Cardiac fibroblast (primary cell): ENCODE measurements at regions not wholly inside any gene's neighbourhood (a gene's known extent, or its start where the extent isn't known, plus 50 kb on each side); places are given as distances from the start of the nearest gene placed in this dataset.

ENCODE experiments used
- DNase-seq, 2 donors: peaks; one replicate each; pipeline versions ENCODE4 v3.0.0 to v3.0.0-alpha.2; 2010; ENCODE audit warnings: low read depth in 2 of 2
- H3K4me3 ChIP-seq, 2 donors: replicated peaks in 1 of 2; 1 replicate in 1 of 2; 2 replicates in 1 of 2; pipeline ENCODE4 v1.5.1; 2011; ENCODE audit warnings: low read depth in 2 of 2, low read length in 2 of 2, mild to moderate bottlenecking in 2 of 2, moderate library complexity in 1 of 2
- CTCF ChIP-seq: IDR thresholded peaks from one replicate; pipeline ENCODE4 v1.5.1; 2011; ENCODE audit warnings: low read depth, mild to moderate bottlenecking, low read length, inconsistent platforms

GRCh38 chr2:16375351-16375750 is 290.3 kb downstream of the CYRIA start:
- no peak overlapping the region for H3K4me3 ChIP-seq
- TF ChIP-seq CTCF: no peak
- DNase-seq: no peak

- no peak overlapping the region for H3K4me3 ChIP-seq
- no peak for DNase-seq
- TF ChIP-seq CTCF: no peak
These were observed 291.0 kb downstream of the CYRIA start for GRCh38 chr2:16374671-16375070.

- TF ChIP-seq CTCF: no peak
- H3K4me3 ChIP-seq: no peak overlapping the region
- DNase-seq: no peak
These were observed 292.3 kb downstream of the CYRIA start for GRCh38 chr2:16373341-16373740.

- TF ChIP-seq CTCF: no peak
- no peak overlapping the region for H3K4me3 ChIP-seq
- DNase-seq: no peak
These were observed 293.9 kb downstream of the CYRIA start for GRCh38 chr2:16371751-16372150.

GRCh38 chr2:16368951-16369350 is 296.7 kb downstream of the CYRIA start:
- DNase-seq: no peak
- no peak for TF ChIP-seq CTCF
- H3K4me3 ChIP-seq: no peak overlapping the region

- no peak for DNase-seq
- no peak overlapping the region for H3K4me3 ChIP-seq
- no peak for TF ChIP-seq CTCF
These were observed 297.3 kb downstream of the CYRIA start for GRCh38 chr2:16368328-16368727.

- no peak for TF ChIP-seq CTCF
- no peak for DNase-seq
- H3K4me3 ChIP-seq: no peak overlapping the region
These were observed 300.3 kb downstream of the CYRIA start for GRCh38 chr2:16365366-16365765.
